AG04450 (cell line): ENCODE measurements at regions not wholly inside any gene's neighbourhood (a gene's known extent, or its start where the extent isn't known, plus 50 kb on each side); places are given as distances from the start of the nearest gene placed in this dataset.

Experiments
- CTCF ChIA-PET: fragments of 300-600, 350-600 bp; formaldehyde crosslinking; extraction: SDS; loops from one replicate; lab custom pipeline; 2022; ENCODE audit warnings: antibody characterized with exemption, inconsistent platforms; lab: Charles Lee
- POLR2A ChIA-PET: fragments of 350-600 bp; formaldehyde crosslinking; extraction: SDS; loops from one replicate; lab custom pipeline; 2021; ENCODE audit warnings: antibody characterized with exemption, inconsistent platforms; lab: Yijun Ruan, JAX
- DNase-seq: peaks from one replicate; pipeline ENCODE4 v3.0.0-alpha.2; 2011; ENCODE audit warnings: low read depth, low spot score
- H3K27ac ChIP-seq: one replicate; pipeline ENCODE4 v1.5.1; 2012; ENCODE audit warnings: low read depth, low read length, control low read depth
- H3K27me3 ChIP-seq: one replicate; pipeline ENCODE4 v1.6.0; 2012; ENCODE audit warnings: low read length; ENCODE audit not compliant: control insufficient read depth, insufficient read depth
- H3K4me3 ChIP-seq: 2 replicates; pipeline ENCODE4 v1.5.1; 2011; ENCODE audit warnings: mild to moderate bottlenecking, low read depth, low read length, control low read depth
- H3K9me3 ChIP-seq: 2 replicates; pipeline ENCODE4 v1.5.1; 2012; ENCODE audit warnings: low read length; ENCODE audit not compliant: control insufficient read depth, insufficient read depth
- CTCF ChIP-seq: IDR thresholded peaks from 2 replicates; pipeline ENCODE4 v1.5.1; 2011; ENCODE audit warnings: low read depth, low read length, control low read depth, inconsistent platforms

- H3K27ac ChIP-seq = no peak overlapping the region
- DNase-seq = no peak
- no peaks in the 10 kb centered on the region for H3K27me3 ChIP-seq
- TF ChIP-seq CTCF = no peak
- ChIA-PET POLR2A (no interaction called here), CTCF (no interaction called here)
- no peaks in the 10 kb centered on the region for H3K9me3 ChIP-seq
- no peak overlapping the region for H3K4me3 ChIP-seq
Observed at GRCh38 chr7:136309407-136309806, 332.2 kb upstream of the MTPN start.

GRCh38 chr7:136308230-136308629 lies 331.1 kb upstream of the MTPN start:
- H3K27ac ChIP-seq = no peak overlapping the region
- DNase-seq = no peak
- H3K27me3 ChIP-seq = no peaks in the 10 kb centered on the region
- POLR2A ChIA-PET = no interaction called here
- TF ChIP-seq CTCF = no peak
- H3K4me3 ChIP-seq = no peak overlapping the region
- CTCF ChIA-PET = no interaction called here
- H3K9me3 ChIP-seq = no peaks in the 10 kb centered on the region

DNA sequence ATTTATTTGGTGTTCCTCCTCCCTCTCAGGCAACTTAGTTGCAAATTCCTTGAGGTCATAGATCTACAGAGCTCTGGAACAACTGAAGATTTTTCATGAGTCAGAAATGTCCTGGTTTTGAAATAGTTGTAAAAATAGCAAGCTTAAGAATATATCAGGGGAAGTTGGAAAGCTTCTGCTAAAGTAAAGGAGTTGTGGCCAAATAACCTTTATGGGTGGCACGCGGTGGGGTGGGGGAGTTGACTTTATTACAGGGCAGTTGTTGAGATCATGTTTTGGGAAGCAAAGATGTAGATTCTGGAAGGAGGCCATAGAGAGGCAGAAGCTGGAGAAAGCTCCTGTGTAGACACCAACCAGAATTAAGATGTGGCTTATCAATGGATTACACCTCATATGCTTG lies 326.0 kb upstream of the MTPN start:
- no peak for TF ChIP-seq CTCF
- no peaks in the 10 kb centered on the region for H3K9me3 ChIP-seq
- H3K27me3 ChIP-seq = no peaks in the 10 kb centered on the region
- POLR2A ChIA-PET = no interaction called here
- DNase-seq = no peak
- H3K27ac ChIP-seq = no peak overlapping the region
- H3K4me3 ChIP-seq = no peak overlapping the region
- CTCF ChIA-PET = no interaction called here

- ChIA-PET POLR2A (no interaction called here), CTCF (no interaction called here)
- Histone ChIP-seq H3K4me3 (no peak overlapping the region), H3K9me3 (no peaks in the 10 kb centered on the region), H3K27me3 (no peaks in the 10 kb centered on the region), H3K27ac (no peak overlapping the region)
- no peak for DNase-seq
- TF ChIP-seq CTCF = no peak
Observed at GRCh38 chr7:136302049-136302448, 324.9 kb upstream of the MTPN start.

- TF ChIP-seq CTCF = no peak
- Histone ChIP-seq H3K9me3 (no peaks in the 10 kb centered on the region), H3K4me3 (no peak overlapping the region), H3K27me3 (no peaks in the 10 kb centered on the region), H3K27ac (no peak overlapping the region)
- no peak for DNase-seq
- ChIA-PET CTCF (no interaction called here), POLR2A (no interaction called here)
Observed at GRCh38 chr7:136294977-136295376, 317.8 kb upstream of the MTPN start.
